ENCODE measurements at regions not wholly inside any gene's neighbourhood (a gene's known extent, or its start where the extent isn't known, plus 50 kb on each side); places are given as distances from the start of the nearest gene placed in this dataset.

GRCh38 chr20:40205971-40206370 is 483.1 kb downstream of the MAFB start:
- no peak overlapping the region for H2BK120ac ChIP-seq (ENCODE audit: low read depth, low read length)
- H3K4me2 ChIP-seq (ENCODE audit: insufficient read depth, low read length, poor library complexity, severe bottlenecking) = no peak overlapping the region
- no peak overlapping the region for H3K9ac ChIP-seq (ENCODE audit: low read depth, low read length, poor library complexity)
- H3K14ac ChIP-seq (ENCODE audit: low read length) = no peak overlapping the region
- no peak overlapping the region for H2BK12ac ChIP-seq (ENCODE audit: low read length)
- peaks cover 0 to 3% (median 0%) of the 10 kb centered on the region in 3 experiments for H3K27me3 ChIP-seq (ENCODE audit: control insufficient read depth in 3 of 3, insufficient read depth in 3 of 3, low read depth in 1 of 3, low read length in 3 of 3)
- H2BK5ac ChIP-seq (ENCODE audit: low read length) = no peak overlapping the region
- H2BK15ac ChIP-seq (ENCODE audit: low read length) = no peak overlapping the region
- H3K23ac ChIP-seq (ENCODE audit: low read depth, low read length, poor library complexity) = no peak overlapping the region
- no peak for DNase-seq (ENCODE audit: low spot score)
- H3K4me1 ChIP-seq (ENCODE audit: control insufficient read depth in 2 of 2, insufficient read depth in 1 of 2, low read depth in 1 of 2, low read length in 2 of 2) = no peaks in the 10 kb centered on the region
- WGBS, 2 donors (ENCODE audit: extremely low coverage in 2 of 2, insufficient read length in 2 of 2, insufficient replicate concordance in 1 of 2) = no CpG with 5 or more reads among the region's 2 CpGs
- no peak overlapping the region for H2AFZ ChIP-seq (ENCODE audit: low read length)
- H3K4ac ChIP-seq (ENCODE audit: low read length) = no peak overlapping the region
- no peak overlapping the region for H3K4me3 ChIP-seq (ENCODE audit: low read length in 2 of 2)
- no peak overlapping the region for H4K91ac ChIP-seq (ENCODE audit: low read depth, low read length, poor library complexity)
- no peak overlapping the region for H4K8ac ChIP-seq (ENCODE audit: low read depth, low read length)
- no peak overlapping the region for H3K18ac ChIP-seq (ENCODE audit: low read length)
- H3K27ac ChIP-seq (replicated peaks; ENCODE audit: low read length) = no peak overlapping the region
- H2AK5ac ChIP-seq (ENCODE audit: low read depth, low read length) = no peak overlapping the region
- no peaks in the 10 kb centered on the region for H3K9me3 ChIP-seq (replicated peaks in 1 of 2; ENCODE audit: control insufficient read depth in 2 of 2, insufficient read depth in 1 of 2, low read depth in 1 of 2, low read length in 2 of 2)
- no peaks in the 10 kb centered on the region for H3K79me1 ChIP-seq (ENCODE audit: low read depth, low read length)
- no peaks in the 10 kb centered on the region for H3K36me3 ChIP-seq (replicated peaks in 1 of 2; ENCODE audit: control insufficient read depth in 2 of 2, insufficient read depth in 2 of 2, low read length in 2 of 2)

DNA sequence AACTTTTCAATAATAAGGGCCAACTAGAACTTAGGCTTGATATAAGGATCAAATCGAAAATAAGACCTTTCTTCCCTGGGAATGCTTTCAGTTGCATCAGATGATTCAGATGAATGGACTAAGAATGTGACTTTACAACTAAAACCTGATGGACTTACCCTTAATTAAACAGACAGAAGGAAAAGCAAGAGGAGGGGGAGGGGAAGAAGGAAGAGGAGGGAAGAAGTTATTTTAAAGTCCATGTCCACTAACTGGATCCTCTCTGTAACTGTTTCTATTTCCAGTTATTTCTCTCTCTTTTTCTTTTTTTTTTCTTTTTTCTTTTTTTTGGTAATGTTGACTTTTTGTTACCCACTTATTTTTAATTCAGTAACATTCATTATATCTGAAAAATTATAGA is 486.0 kb downstream of the MAFB start:
- no peak overlapping the region for H3K4me3 ChIP-seq (ENCODE audit: low read length in 2 of 2)
- no peaks in the 10 kb centered on the region for H3K4me1 ChIP-seq (ENCODE audit: control insufficient read depth in 2 of 2, insufficient read depth in 1 of 2, low read depth in 1 of 2, low read length in 2 of 2)
- H4K91ac ChIP-seq (ENCODE audit: low read depth, low read length, poor library complexity) = no peak overlapping the region
- H2BK5ac ChIP-seq (ENCODE audit: low read length) = no peak overlapping the region
- peaks cover 0 to 3% (median 0%) of the 10 kb centered on the region in 3 experiments for H3K27me3 ChIP-seq (ENCODE audit: control insufficient read depth in 3 of 3, insufficient read depth in 3 of 3, low read depth in 1 of 3, low read length in 3 of 3)
- H3K9me3 ChIP-seq (replicated peaks in 1 of 2; ENCODE audit: control insufficient read depth in 2 of 2, insufficient read depth in 1 of 2, low read depth in 1 of 2, low read length in 2 of 2) = no peaks in the 10 kb centered on the region
- no peak overlapping the region for H2AK5ac ChIP-seq (ENCODE audit: low read depth, low read length)
- DNase-seq (ENCODE audit: low spot score) = no peak
- H2BK15ac ChIP-seq (ENCODE audit: low read length) = no peak overlapping the region
- no peak overlapping the region for H3K23ac ChIP-seq (ENCODE audit: low read depth, low read length, poor library complexity)
- H3K18ac ChIP-seq (ENCODE audit: low read length) = no peak overlapping the region
- H3K9ac ChIP-seq (ENCODE audit: low read depth, low read length, poor library complexity) = no peak overlapping the region
- H3K14ac ChIP-seq (ENCODE audit: low read length) = no peak overlapping the region
- no CpG with 5 or more reads among the region's 1 CpG for WGBS, 2 donors (ENCODE audit: extremely low coverage in 2 of 2, insufficient read length in 2 of 2, insufficient replicate concordance in 1 of 2)
- no peak overlapping the region for H2BK120ac ChIP-seq (ENCODE audit: low read depth, low read length)
- no peaks in the 10 kb centered on the region for H3K36me3 ChIP-seq (replicated peaks in 1 of 2; ENCODE audit: control insufficient read depth in 2 of 2, insufficient read depth in 2 of 2, low read length in 2 of 2)
- H2BK12ac ChIP-seq (ENCODE audit: low read length) = no peak overlapping the region
- H3K79me1 ChIP-seq (ENCODE audit: low read depth, low read length) = no peaks in the 10 kb centered on the region
- no peak overlapping the region for H3K4ac ChIP-seq (ENCODE audit: low read length)
- H3K27ac ChIP-seq (replicated peaks; ENCODE audit: low read length) = no peak overlapping the region
- H2AFZ ChIP-seq (ENCODE audit: low read length) = no peak overlapping the region
- H4K8ac ChIP-seq (ENCODE audit: low read depth, low read length) = no peak overlapping the region
- no peak overlapping the region for H3K4me2 ChIP-seq (ENCODE audit: insufficient read depth, low read length, poor library complexity, severe bottlenecking)

DNA sequence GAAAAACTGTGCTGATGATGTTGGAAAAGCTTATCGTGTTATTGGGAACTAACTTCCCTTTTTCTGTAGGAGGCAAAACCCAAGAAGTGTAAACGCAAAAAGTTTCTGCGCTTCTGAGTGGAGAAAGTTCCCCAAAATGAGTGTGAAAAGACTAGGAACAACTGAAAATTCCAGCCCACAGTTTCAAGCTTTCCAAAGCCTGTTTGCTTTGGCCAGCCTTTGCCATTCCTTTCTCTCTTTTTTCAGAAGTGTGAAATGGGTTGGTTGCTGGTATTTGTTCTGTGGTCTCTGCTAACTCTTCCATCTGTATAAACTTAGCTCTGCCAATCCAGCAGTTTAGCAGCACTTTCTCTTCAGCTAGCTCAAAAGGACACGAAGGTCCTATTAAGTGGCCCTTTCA is 491.3 kb downstream of the MAFB start:
- H2AK5ac ChIP-seq (ENCODE audit: low read depth, low read length) = no peak overlapping the region
- no peak overlapping the region for H3K4me2 ChIP-seq (ENCODE audit: insufficient read depth, low read length, poor library complexity, severe bottlenecking)
- H3K4me3 ChIP-seq (ENCODE audit: low read length in 2 of 2) = no peak overlapping the region
- H3K27me3 ChIP-seq (ENCODE audit: control insufficient read depth in 3 of 3, insufficient read depth in 3 of 3, low read depth in 1 of 3, low read length in 3 of 3) = no peaks in the 10 kb centered on the region
- no peaks in the 10 kb centered on the region for H3K36me3 ChIP-seq (replicated peaks in 1 of 2; ENCODE audit: control insufficient read depth in 2 of 2, insufficient read depth in 2 of 2, low read length in 2 of 2)
- no peak overlapping the region for H3K23ac ChIP-seq (ENCODE audit: low read depth, low read length, poor library complexity)
- H2BK120ac ChIP-seq (ENCODE audit: low read depth, low read length) = no peak overlapping the region
- no peak overlapping the region for H2BK15ac ChIP-seq (ENCODE audit: low read length)
- H3K14ac ChIP-seq (ENCODE audit: low read length) = no peak overlapping the region
- H3K4ac ChIP-seq (ENCODE audit: low read length) = no peak overlapping the region
- no peak overlapping the region for H2BK5ac ChIP-seq (ENCODE audit: low read length)
- no peak overlapping the region for H3K27ac ChIP-seq (replicated peaks; ENCODE audit: low read length)
- no peak for DNase-seq (ENCODE audit: low spot score)
- no peak overlapping the region for H2BK12ac ChIP-seq (ENCODE audit: low read length)
- no peak overlapping the region for H2AFZ ChIP-seq (ENCODE audit: low read length)
- no peak overlapping the region for H4K91ac ChIP-seq (ENCODE audit: low read depth, low read length, poor library complexity)
- H3K9me3 ChIP-seq (replicated peaks in 1 of 2; ENCODE audit: control insufficient read depth in 2 of 2, insufficient read depth in 1 of 2, low read depth in 1 of 2, low read length in 2 of 2) = no peaks in the 10 kb centered on the region
- H4K8ac ChIP-seq (ENCODE audit: low read depth, low read length) = no peak overlapping the region
- no peaks in the 10 kb centered on the region for H3K79me1 ChIP-seq (ENCODE audit: low read depth, low read length)
- no peak overlapping the region for H3K9ac ChIP-seq (ENCODE audit: low read depth, low read length, poor library complexity)
- no CpG with 5 or more reads among the region's 4 CpGs for WGBS, 2 donors (ENCODE audit: extremely low coverage in 2 of 2, insufficient read length in 2 of 2, insufficient replicate concordance in 1 of 2)
- peaks cover 0 to 1% of the 10 kb centered on the region in 2 donors for H3K4me1 ChIP-seq (ENCODE audit: control insufficient read depth in 2 of 2, insufficient read depth in 1 of 2, low read depth in 1 of 2, low read length in 2 of 2)
- H3K18ac ChIP-seq (ENCODE audit: low read length) = no peak overlapping the region

DNA sequence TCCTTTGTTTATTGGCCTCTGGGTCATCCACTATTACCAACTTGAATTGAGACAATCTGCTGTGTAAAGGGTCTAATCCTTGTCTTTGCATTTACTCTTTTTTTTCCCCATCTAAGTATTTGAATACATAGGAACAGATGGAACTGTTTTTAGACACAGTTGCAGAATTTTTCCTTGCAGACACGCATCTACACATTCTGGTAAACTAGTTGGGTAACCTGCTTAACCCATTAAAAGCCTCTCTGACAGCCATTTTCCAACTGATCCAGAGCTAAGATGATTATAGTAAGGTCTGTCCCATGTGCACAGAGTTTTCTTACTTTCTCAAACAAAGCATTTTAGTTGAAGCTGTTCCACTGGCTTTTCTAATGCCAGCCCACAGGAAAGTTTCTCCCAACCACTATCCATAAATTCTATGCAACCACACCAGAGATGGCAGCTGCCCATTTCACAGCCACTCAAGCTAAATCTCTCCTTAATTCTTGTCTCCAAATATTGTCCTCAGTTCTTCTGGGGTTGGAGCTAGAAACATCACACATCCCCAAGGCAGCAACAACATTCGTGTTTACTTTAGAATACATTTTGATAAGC is 492.1 kb downstream of the MAFB start:
- Histone ChIP-seq H2AFZ (ENCODE audit: low read length) (no peak overlapping the region), H3K79me1 (ENCODE audit: low read depth, low read length) (no peaks in the 10 kb centered on the region), H3K36me3 (replicated peaks in 1 of 2; ENCODE audit: control insufficient read depth in 2 of 2, insufficient read depth in 2 of 2, low read length in 2 of 2) (no peaks in the 10 kb centered on the region), H2BK120ac (ENCODE audit: low read depth, low read length) (no peak overlapping the region), H3K27me3 (ENCODE audit: control insufficient read depth in 3 of 3, insufficient read depth in 3 of 3, low read depth in 1 of 3, low read length in 3 of 3) (no peaks in the 10 kb centered on the region), H2BK12ac (ENCODE audit: low read length) (no peak overlapping the region), H3K9ac (ENCODE audit: low read depth, low read length, poor library complexity) (no peak overlapping the region), H2AK5ac (ENCODE audit: low read depth, low read length) (no peak overlapping the region), H3K23ac (ENCODE audit: low read depth, low read length, poor library complexity) (no peak overlapping the region), H3K4me1 (ENCODE audit: control insufficient read depth in 2 of 2, insufficient read depth in 1 of 2, low read depth in 1 of 2, low read length in 2 of 2) (peaks cover 0 to 1% of the 10 kb centered on the region in 2 donors), H3K14ac (ENCODE audit: low read length) (no peak overlapping the region), H3K4me3 (ENCODE audit: low read length in 2 of 2) (no peak overlapping the region), H4K8ac (ENCODE audit: low read depth, low read length) (no peak overlapping the region), H4K91ac (ENCODE audit: low read depth, low read length, poor library complexity) (no peak overlapping the region), H3K9me3 (replicated peaks in 1 of 2; ENCODE audit: control insufficient read depth in 2 of 2, insufficient read depth in 1 of 2, low read depth in 1 of 2, low read length in 2 of 2) (no peaks in the 10 kb centered on the region), H3K18ac (ENCODE audit: low read length) (no peak overlapping the region), H2BK5ac (ENCODE audit: low read length) (no peak overlapping the region), H2BK15ac (ENCODE audit: low read length) (no peak overlapping the region), H3K27ac (replicated peaks; ENCODE audit: low read length) (no peak overlapping the region), H3K4ac (ENCODE audit: low read length) (no peak overlapping the region), H3K4me2 (ENCODE audit: insufficient read depth, low read length, poor library complexity, severe bottlenecking) (no peak overlapping the region)
- DNase-seq (ENCODE audit: low spot score) = no peak
- WGBS, 2 donors (ENCODE audit: extremely low coverage in 2 of 2, insufficient read length in 2 of 2, insufficient replicate concordance in 1 of 2) = no CpG with 5 or more reads among the region's 2 CpGs

Measured in neuronal stem cell (in vitro differentiated cells).